Thoracic aorta (tissue), 2 donors: ENCODE measurements at regions not wholly inside any gene's neighbourhood (a gene's known extent, or its start where the extent isn't known, plus 50 kb on each side); places are given as distances from the start of the nearest gene placed in this dataset.
"Not testable (repeated sequence)": the region's sequence is repeated elsewhere in the genome, so short reads cannot be mapped to it uniquely, and the experiment has no call there.

Source experiments
- ATAC-seq: fragments of 150-250 bp; one replicate; pipeline ENCODE4 v1.8.0; 2017; ENCODE audit warnings: low read depth; ENCODE audit not compliant: insufficient number of reproducible peaks, low FRiP score
- DNase-seq: peaks from one replicate; pipeline ENCODE4 v3.0.0-alpha.2; 2020; ENCODE audit warnings: low spot score
- H3K27ac ChIP-seq, 2 donors: fragments of 200-600 bp; sonication (generic); 1 replicate in 1 of 2; 2 replicates in 1 of 2; pipeline ENCODE4 v1.5.1; 2016; ENCODE audit warnings: mild to moderate bottlenecking in 2 of 2, moderate library complexity in 2 of 2
- H3K27me3 ChIP-seq: fragments of 200-600 bp; sonication (generic); replicated peaks from 2 replicates; pipeline ENCODE4 v1.6.0; 2016; ENCODE audit warnings: mild to moderate bottlenecking; ENCODE audit not compliant: insufficient read depth
- H3K36me3 ChIP-seq: fragments of 200-600 bp; sonication (generic); one replicate; pipeline ENCODE4 v1.5.1; 2016
- H3K4me1 ChIP-seq, 2 donors: fragments of 200-600 bp; sonication (generic); 1 replicate in 1 of 2; 2 replicates in 1 of 2; pipeline versions ENCODE4 v1.5.1 to v1.6.0; 2016; ENCODE audit warnings: low read depth in 2 of 2, mild to moderate bottlenecking in 1 of 2; ENCODE audit not compliant: control insufficient read depth in 1 of 2
- H3K4me3 ChIP-seq: fragments of 200-600 bp; sonication (generic); 2 replicates; pipeline ENCODE4 v1.5.1; 2016; ENCODE audit warnings: mild to moderate bottlenecking
- H3K9me3 ChIP-seq: fragments of 200-600 bp; sonication (generic); 2 replicates; pipeline ENCODE4 v1.5.1; 2016
- CTCF ChIP-seq: fragments of 200-600 bp; sonication (generic); IDR thresholded peaks from one replicate; pipeline ENCODE4 v1.5.1; 2019; ENCODE audit warnings: antibody characterized with exemption

- no peaks in the 10 kb centered on the region for H3K36me3 ChIP-seq
- no peak overlapping the region for H3K4me3 ChIP-seq
These were observed 778.7 kb downstream of the CENPC start for GRCh38 chr4:66766557-66766956.

GRCh38 chr4:66750273-66750672 lies 795.0 kb downstream of the CENPC start:
- Histone ChIP-seq H3K4me3 (no peak overlapping the region), H3K9me3 (no peaks in the 10 kb centered on the region), H3K4me1 (no peaks in the 10 kb centered on the region), H3K27me3 (no peaks in the 10 kb centered on the region), H3K27ac (no peak overlapping the region), H3K36me3 (no peaks in the 10 kb centered on the region)
- DNase-seq (no peak), ATAC-seq (no peak)
- TF ChIP-seq CTCF: no peak

More at GRCh38 chr4:66766557-66766956, 778.7 kb downstream of the CENPC start:
- no peak overlapping the region for H3K27ac ChIP-seq
- no peak for DNase-seq
- no peak for TF ChIP-seq CTCF
- no peaks in the 10 kb centered on the region for H3K4me1 ChIP-seq
- H3K9me3 ChIP-seq: no peaks in the 10 kb centered on the region
- no peaks in the 10 kb centered on the region for H3K27me3 ChIP-seq
- ATAC-seq: no peak

- not testable (repeated sequence) for H3K27ac ChIP-seq, ATAC-seq, DNase-seq, H3K9me3 ChIP-seq, H3K27me3 ChIP-seq, H3K36me3 ChIP-seq, H3K4me1 ChIP-seq, H3K4me3 ChIP-seq
These were observed 798.4 kb downstream of the CENPC start for GRCh38 chr4:66746918-66747317.

GRCh38 chr4:66741081-66741480 lies 804.2 kb downstream of the CENPC start:
- Histone ChIP-seq H3K4me3 (no peak overlapping the region), H3K27ac (no peak overlapping the region), H3K4me1 (no peaks in the 10 kb centered on the region), H3K36me3 (no peaks in the 10 kb centered on the region), H3K27me3 (no peaks in the 10 kb centered on the region), H3K9me3 (no peaks in the 10 kb centered on the region)
- no peak for DNase-seq
- no peak for TF ChIP-seq CTCF
- ATAC-seq: no peak

- no peaks in the 10 kb centered on the region for H3K9me3 ChIP-seq
- no peaks in the 10 kb centered on the region for H3K4me1 ChIP-seq
- no peak for ATAC-seq
- no peaks in the 10 kb centered on the region for H3K36me3 ChIP-seq
- no peak for TF ChIP-seq CTCF
- H3K27me3 ChIP-seq: no peaks in the 10 kb centered on the region
- DNase-seq: no peak
- H3K27ac ChIP-seq: no peak overlapping the region
- H3K4me3 ChIP-seq: no peak overlapping the region
These were observed 808.7 kb downstream of the CENPC start for GRCh38 chr4:66736606-66737005.

- Histone ChIP-seq H3K27me3 (no peaks in the 10 kb centered on the region), H3K27ac (no peak overlapping the region), H3K4me1 (no peaks in the 10 kb centered on the region), H3K36me3 (no peaks in the 10 kb centered on the region), H3K9me3 (no peaks in the 10 kb centered on the region), H3K4me3 (no peak overlapping the region)
- DNase-seq (no peak), ATAC-seq (no peak)
- TF ChIP-seq CTCF: no peak
These were observed 817.0 kb downstream of the CENPC start for GRCh38 chr4:66728280-66728679.

- not testable (repeated sequence) for H3K4me1 ChIP-seq, H3K36me3 ChIP-seq, H3K27ac ChIP-seq, ATAC-seq, DNase-seq, H3K27me3 ChIP-seq, H3K4me3 ChIP-seq, H3K9me3 ChIP-seq
These were observed 832.9 kb downstream of the CENPC start for GRCh38 chr4:66712301-66712921.
